ENCODE measurements at regions not wholly inside any gene's neighbourhood (a gene's known extent, or its start where the extent isn't known, plus 50 kb on each side); places are given as distances from the start of the nearest gene placed in this dataset.
"Not testable (repeated sequence)": the region's sequence is repeated elsewhere in the genome, so short reads cannot be mapped to it uniquely, and the experiment has no call there.

DNA sequence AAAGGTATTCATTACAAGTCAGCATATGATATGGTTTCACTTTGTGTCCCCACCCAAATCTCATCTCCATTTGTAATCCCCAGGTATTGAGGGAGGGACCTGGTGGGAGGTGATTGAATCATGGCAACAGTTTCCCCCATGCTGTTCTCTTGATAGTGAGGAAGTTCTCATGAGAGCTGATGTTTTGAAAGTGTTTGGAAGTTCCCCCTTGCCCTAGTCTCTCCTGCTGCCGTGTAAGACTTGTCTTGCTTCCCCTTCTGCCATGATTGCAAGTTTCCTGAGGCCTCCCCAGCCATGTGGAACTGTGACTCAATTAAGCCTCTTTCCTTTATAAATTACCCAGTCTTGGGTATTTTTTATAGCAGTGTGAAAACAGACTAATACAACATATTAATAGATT is 213.7 kb upstream of the ADRA1D start:
- DNase-seq = not testable (repeated sequence)

DNA sequence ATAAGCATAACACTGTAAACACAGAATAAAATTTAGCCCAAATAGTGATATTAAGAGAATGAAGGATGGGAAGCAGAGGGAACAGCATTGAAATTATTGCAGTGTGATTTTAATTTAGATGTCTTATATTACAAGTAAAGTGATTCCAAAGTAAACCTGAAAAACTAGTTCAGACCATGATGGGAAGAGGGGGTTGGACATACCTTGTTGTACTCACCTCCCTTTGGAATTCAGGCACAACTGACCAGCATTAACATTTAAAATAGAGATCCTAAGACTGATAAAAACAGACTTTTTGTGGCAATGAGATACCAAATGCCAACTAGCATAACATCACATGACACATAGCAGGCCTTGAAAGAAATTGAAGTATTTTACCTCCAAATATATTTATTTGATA is 210.0 kb upstream of the ADRA1D start:
- no peak for DNase-seq

DNA sequence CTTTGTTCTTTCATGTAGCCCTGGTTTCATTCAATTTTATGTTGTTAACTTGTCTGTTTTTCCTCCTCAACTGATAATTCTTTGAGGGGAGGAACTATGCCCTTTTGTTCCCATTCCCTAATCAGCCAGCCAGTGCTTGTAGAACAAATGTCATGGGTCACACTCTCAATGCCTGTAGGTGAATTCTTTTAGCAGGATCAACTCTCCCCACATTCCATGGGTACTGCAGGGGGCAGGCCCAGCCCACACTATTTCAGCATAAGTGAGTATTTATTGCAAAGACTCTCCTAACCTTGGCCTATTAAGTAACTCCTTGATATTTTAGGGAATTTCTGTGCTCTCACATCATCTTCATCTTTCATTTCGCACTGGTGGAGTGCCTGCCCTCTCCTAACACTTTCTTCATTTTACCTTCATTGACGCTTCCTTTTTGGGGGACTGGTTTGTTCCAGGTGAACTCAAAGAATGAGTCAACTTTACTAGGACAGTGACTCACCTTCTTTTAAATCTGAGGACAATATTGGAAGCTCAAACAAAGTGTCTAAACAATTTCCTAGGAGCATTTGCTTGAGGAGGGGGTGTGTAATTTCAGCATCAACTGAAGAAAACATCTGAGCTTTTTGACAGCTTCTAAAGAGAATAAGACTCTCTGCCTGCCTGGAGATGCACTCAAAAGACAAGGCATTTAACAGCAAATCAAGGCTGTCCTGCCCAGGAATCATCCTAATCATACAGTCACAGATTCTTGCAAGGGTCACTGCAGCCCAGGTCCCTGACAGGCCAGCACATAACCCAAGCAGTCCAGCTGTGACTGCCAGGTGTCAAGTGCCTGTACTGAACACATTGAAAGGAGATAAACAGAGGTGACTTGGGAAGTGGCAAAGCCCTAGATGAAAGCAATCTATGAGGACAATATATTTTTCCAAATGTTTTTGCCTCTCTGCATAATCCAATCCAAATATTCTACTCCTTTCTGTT is 208.8 kb upstream of the ADRA1D start:
- DNase-seq = no peak

DNA sequence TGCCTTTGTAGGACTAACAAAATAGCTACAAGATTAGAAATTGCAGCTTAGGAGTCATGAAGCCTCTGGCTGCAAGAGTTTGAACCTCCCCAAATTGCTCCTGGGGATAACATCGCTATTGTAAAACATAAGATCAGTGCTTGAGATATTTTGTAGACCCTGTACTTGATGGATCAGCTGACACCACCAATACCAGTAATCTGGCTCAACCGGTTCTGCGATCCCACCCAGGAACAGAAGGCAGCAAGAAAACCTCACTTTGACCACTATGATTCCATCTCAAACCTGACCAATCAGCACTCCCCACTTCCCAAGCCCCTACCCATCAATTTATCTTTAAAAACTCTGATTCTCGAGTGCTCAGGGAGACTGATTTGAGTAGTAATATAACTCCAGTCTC is 206.9 kb upstream of the ADRA1D start:
- DNase-seq = no peak

DNA sequence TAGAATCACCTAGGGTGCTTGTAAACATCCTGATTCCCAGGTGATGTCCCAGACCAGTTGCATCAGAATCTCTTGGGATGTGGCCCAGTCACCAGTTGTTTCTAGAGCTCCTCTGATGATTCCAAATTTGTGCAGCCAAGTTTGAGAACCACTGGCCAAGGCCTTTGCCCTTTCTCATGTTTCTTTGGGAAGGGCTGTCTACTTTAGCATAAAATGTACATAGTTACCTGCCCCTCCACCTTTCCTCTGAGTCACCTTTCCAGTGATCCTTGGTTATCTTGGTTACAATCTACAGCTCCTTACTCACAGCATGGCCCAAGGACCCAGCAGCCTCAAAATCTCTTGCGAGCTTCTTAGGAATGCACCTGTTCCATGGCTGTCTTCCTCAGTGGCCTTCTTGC is 206.2 kb upstream of the ADRA1D start:
- DNase-seq = no peak

DNA sequence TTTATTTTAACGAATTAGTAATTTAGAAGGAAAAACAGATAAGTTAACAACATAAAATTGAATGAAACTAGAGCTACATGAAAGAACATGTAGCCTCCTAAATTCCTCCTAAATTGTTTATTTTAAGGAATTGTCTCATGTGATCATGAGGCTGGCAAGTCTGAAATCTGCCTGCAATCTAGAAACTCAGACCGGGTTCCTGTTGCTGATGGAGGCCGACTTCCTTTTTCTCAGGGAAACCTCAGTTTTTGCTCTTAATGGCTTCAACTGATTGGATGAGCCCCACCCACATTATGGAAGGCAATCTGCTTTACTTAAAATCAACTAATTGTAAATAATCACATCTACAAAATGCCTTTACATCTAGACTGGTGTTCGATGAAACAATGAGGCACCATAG is 205.0 kb upstream of the ADRA1D start:
- DNase-seq = no peak

DNA sequence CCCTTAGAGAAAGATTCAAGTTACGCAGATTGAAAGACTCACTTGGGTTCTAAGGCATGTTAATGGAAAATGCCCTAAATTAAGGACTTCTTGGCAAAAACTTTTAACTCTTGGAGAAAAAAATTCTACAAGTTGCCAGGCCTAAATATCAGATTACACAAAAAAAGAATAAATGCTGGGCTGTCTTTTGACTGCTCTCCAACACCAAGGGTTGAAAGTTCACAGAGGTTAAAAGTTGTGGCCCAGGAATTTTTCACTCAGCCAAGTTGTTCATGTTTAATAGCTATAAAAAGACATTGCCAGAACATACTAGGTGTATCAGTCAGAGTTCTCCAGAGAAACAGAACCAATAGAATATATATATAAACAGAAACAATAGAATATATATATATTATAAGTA is 204.3 kb upstream of the ADRA1D start:
- DNase-seq = no peak

DNA sequence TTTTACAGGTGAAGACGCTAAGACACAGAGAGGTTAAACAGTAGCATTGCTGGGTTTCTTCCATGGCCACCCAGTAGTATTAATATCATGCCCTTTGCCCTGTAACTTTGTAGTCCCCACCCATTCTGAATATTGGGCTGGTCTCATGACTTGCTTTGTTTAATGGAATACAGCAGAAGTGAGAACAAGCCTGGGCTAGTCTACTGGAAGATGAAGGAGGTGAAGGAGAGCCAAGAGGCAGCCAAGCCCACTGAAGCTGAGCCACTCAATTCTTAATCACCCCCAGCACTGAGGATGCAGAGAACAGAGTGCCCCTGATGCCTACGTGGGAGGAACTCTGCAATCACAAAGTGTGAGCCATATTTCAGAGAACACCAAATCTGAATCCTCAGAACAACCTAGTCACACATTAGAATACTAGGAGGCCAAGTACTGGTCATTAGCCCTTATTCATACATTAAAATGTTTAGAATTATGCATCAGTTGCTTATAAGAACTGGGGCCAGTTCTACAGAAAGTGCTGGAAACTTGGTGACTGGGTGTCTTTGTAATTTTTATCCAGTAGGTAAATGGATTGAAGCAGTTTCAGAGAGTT is 202.5 kb upstream of the ADRA1D start:
- no peak for DNase-seq

DNA sequence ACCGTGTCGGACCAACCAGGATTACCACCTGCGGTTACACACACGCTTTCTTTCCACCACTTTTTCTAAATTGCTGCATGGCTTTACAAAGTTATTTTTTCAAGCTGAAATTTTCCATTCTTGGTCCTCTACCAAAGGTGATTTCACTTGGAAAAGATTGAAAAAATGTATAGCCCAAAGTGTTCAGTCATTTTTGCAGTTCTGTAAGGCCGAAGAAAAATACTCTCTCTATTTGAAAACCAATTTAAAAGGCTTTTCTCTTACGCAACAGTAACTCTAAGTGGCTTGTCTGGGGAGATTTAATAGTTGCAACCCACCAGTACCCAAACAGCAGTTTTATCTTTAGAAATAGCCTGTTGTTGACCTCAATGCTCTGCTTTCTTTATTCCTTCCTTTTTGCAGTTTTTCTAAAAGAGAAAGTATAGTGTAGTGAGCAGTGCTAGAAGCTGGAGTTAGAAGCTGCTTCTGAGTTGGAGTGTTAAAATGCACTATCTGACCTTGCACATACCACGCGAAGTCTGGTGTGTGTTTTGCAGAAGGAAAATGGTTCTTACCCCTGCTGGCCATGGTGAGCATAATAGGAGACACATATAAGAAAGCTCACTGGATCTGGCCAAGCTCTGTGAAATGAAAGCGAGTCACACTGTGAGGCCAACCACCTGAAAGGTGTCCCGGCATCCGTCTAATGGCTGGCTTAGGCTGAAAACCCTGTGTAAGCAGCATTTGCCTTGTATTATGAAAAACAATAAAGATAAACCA is 201.0 kb upstream of the ADRA1D start:
- no peak for DNase-seq

DNA sequence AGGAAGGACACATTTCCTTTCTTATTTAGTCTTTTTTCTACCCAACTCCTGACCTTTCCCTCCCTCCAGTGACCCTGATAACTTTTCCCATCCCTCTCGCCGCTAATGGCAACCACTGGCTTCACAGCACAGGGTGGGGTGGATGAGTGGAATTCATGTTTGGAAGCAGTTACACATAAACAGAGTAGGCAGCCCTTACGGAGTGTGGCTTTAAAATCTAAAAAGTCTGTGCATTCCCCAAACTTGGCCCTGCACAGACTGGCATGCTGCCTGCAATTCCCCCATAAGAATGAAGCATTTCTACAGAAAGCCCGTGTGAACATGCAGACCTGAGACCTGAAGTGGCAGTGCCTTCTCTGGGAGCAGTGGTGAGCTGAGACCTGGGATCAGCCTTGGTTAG is 196.7 kb upstream of the ADRA1D start:
- DNase-seq = no peak

DNA sequence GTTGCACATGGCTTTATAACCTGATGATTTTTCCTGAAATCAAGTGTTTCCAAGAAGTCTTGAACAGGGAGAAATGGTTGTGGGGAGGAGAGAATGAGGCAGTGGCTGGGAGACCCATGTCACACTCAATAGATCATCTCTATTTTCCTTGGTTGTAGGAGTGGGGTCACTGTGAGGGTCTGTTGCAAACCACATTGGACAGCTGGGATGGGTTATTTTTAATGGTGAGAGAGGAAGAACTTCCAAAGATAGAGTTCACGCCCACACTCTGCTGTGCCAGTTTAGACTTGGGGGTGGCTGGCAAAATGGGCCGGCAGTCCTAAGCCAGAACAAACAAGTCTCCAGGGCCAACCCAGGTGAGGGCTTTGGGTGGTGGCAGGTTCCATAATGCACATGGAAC is 196.2 kb upstream of the ADRA1D start:
- DNase-seq = no peak

DNA sequence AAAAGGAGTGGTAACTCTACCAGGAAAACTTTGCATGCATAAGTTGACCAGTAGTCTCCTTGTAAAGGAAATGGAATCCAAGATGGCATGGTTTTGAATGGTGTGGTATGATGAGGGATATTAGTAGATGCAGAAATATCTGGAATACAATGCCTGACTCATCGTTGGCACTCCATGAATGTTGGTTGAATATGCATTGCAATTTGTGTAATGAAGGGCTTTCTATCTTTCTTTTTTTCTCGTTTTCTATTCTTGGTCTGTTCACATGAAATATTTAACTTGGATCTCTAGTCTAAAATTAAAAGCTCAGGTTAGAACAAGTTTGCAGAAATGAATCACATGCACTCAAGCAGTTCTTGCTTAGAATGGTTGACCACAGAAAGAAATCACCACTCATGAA is 195.3 kb upstream of the ADRA1D start:
- no peak for DNase-seq

DNA sequence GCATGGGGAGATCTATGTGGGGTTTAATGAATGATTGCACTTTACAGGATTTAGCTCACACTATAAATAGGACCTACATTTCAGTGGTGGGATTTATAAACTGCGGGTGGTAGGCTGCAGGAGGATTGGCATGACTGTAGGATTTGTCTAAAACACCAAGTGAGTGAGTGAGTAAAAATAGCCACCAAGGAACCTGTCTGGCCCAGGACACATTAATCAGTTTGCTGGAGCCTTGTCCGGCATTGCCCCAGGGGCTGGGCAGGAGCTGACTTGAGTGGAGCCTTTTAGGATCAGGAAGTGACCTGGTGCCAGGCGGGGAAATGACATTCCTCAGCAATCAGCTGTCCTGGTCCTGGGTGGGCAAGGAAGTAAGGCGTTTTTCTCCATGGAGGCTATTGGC is 193.9 kb upstream of the ADRA1D start:
- DNase-seq = no peak

DNA sequence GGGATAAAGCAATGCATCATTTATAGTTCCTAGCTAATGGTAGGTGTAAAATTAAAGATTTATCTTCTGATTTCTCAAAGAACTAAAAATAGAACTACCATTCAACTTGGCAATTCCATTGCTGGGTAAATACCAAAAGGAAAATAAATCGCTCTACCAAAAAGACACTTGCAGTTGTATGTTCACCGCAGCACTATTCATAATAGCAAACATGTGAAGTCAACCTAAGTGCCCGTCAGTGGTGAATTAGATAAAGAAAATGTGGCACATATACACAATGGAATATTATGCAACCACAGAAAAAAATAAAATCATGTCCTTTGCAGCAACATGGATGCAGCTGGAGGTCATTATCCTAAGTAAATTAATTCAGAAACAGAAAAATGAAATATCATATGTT is 192.8 kb upstream of the ADRA1D start:
- no peak for DNase-seq

DNA sequence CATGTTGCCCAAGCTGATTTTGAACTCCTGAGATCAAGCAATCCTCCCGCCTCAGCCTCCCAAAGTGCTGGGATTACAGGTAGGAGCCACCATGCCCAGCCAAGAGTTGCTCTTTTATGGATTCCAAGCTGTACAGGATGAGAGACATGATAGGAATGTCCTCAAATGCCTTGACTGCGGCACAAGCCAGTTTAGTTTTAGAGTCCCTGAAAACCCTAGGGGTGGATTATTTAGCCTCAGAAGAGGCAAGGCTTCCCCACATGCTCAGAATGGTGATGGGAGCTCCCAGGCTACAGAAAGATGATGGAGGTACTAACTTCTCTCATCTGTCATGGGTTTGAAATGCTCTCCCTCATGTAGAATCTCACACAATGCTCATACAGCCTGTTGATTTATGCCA is 192.1 kb upstream of the ADRA1D start:
- no peak for DNase-seq

DNA sequence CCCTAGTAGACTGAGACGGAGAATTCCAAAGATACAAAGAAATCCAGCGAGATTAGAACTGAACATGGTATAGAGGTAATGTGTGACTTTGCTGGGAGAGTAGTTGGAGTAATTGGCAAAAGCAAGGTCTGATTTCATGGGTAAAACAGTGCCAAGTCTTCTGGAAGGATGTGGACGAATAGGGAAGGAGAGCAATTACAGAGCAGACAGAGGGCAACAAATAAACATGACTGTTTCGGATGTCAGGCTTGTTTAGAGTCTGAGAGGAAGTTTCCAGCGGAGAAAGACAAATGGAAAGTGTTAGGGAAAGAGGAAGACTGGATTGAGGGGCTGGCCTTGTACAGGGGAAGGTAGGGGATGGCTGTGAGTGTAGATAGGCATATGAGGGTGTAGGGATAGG is 190.4 kb upstream of the ADRA1D start:
- no peak for DNase-seq

DNA sequence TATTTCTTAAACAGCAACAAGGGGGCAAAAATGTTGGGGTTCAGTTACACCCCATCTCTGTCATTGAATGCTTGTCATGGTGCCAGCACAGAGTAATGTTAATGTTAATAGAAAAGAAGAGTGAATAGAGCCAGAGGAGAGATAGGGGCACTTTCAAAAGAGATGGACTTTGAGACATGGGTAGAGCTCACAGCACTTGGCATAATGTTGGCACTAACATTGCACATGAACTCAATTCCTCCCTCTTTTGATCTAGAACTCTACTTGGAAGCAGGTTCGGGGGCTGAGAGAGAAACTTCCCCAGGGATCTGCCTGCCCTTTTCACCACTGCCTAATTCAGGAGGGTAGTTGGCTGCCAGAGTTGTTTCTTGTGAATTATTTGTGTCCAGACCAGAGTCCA is 188.0 kb upstream of the ADRA1D start:
- no peak for DNase-seq

DNA sequence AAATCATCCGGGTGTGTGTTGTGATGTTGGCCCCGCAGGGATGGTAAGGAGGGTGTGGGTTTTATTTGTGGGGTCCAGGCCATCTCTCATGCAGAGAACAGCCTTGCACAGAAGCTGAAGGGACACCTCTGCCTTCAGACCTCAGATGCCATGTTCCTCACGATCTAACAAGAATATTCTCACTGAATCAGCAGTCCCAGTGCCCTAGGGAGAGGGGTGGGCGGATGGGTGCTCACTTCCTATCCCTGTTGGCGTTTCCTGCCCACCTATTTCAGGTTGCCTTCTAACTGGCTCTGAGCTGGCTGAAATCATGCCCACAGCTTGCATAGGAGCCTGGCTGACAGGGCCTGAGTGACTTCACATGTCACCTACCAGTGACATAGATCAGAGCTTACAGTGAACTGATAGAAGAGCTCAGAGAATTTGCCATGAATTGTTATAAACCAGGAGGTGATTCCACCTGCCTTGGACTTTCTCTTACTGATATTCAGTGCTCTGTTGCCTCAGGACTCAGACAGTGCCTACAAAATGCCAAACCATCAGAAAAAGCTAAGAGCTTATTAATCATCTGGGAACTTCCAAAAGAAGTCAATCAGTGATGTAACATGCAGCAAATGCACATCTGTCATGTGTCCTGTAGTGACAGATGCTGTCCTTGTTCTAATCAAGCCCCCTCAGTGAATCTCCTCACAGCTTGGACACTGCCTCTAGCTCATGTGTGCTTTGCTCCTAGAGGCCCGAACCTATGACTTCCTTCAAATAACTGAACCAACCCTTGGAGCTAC is 186.8 kb upstream of the ADRA1D start:
- no peak for DNase-seq

DNA sequence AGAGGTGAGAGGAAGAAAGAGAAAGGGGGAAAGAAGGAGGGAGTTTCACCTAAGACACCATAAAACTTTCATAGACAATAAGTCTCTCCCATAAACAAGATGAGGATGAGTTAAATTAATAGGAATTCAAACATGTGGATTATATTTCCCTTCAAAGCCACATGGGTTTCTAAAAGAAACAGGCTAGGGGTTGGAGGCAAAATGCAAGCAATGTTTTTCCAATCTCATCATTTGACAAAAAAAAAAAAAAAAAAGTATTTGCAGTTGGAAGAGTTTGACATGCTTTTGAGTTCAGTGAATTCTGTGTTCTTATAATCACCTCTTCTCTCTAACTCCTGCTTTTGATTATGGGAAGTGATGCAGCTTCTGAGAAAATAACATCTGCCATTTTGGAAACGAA is 186.1 kb upstream of the ADRA1D start:
- no peak for DNase-seq

DNA sequence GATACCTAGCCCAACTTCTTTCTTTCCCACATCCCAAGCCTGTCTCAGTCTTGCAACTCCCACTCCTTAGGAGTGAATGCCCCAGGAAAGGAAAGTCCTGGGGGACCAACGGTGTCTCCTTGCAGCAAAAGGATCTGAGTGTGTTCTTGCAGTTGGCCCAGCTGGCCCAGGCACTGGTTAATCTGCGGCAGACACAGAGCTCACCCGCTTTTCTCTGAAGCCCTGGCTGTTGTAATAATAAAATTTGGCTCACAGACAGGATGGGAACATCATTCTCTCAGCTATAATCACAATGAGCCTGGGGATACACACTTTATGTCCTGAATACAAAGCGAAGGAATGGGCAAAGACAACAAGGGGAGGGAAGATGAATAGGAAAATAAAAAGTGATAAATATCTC is 185.6 kb upstream of the ADRA1D start:
- DNase-seq = no peak

DNA sequence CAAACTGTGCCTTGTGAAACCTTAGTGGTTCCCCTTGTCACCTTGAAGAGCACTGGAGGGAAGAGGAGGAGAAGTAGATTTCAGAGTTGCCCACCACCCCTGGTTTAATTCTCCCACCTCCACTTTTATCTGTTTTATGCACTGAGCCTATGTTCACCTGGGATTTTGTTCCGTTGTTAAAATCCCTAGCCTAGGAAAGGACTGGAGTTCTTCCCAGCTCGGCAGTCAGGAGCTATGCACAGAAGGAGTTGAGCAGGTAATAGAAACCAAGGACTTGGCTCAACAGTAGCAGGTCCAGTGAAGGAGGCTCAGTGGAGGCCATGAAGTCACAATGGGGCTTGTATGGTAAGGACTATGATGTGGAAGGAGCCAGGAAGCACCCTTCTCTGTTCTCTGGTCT is 182.4 kb upstream of the ADRA1D start:
- no peak for DNase-seq

DNA sequence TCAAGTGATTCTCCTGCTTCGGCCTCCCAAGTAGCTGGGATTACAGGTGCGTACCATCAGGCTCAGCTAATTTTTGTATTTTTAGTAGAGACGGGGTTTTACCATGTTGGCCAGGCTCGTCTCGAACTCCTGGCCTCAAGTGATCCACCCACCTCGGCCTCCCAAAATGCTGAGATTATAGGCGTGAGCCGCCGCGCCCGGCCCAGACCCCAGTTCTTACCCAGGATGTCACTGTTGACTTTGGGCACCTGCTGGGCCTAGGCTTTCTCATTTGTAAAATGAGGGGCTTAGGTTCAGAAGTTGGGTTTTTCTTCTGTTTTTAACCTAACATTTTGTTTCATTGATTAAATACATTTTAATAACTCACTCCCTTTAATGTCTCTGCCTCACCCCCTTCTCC is 181.7 kb upstream of the ADRA1D start:
- DNase-seq = not testable (repeated sequence)

DNA sequence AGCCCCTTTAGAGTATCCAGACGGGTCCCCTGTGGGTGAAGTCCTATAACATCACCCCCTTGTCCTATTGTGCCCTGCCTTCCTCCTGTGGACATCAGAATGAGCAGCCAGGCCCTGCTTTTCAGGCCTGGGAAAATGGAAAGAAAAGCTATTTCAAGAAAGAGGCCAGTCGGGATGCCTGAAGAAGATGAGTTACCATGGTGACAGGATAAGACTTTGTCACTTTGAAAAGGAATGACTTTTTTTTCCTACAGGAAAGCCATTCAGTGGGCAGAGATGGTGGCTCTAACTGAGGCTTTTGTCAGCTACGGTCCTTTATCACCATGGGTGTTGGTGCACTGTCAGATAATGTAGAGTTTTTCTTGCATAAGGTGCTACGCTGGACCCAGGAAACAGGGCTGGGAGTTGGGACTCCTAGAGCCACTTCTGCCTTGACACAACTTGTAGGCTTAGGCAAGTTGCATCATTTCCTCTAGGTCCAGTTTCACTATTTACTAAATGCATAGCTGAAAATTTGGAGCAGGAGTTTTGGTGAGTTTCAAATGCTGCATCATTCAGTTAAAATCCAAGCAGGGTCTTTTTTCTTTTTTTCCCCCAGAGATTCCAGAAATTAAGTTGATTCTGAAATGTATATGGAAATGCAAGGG is 179.0 kb upstream of the ADRA1D start:
- DNase-seq = no peak
